GM21515 (cell line): ENCODE measurements at regions not wholly inside any gene's neighbourhood (a gene's known extent, or its start where the extent isn't known, plus 50 kb on each side); places are given as distances from the start of the nearest gene placed in this dataset.
"Not testable (repeated sequence)": the region's sequence is repeated elsewhere in the genome, so short reads cannot be mapped to it uniquely, and the experiment has no call there.

ENCODE experiments used
- ATAC-seq: cut with Tn5 transposase; IDR thresholded peaks from one replicate; pipeline ENCODE4 v1.9.1; 2021; ENCODE audit not compliant: unreplicated experiment

GRCh38 chrX:134045372-134045771 is 60.0 kb upstream of the GPC3 start:
- not testable (repeated sequence) for ATAC-seq

- ATAC-seq = not testable (repeated sequence)
Measured at GRCh38 chrX:134067107-134067506, 81.7 kb upstream of the GPC3 start.

GRCh38 chrX:134071899-134072298 is 86.5 kb upstream of the GPC3 start:
- ATAC-seq = not testable (repeated sequence)

GRCh38 chrX:134073341-134073740 is 87.9 kb upstream of the GPC3 start:
- no peak for ATAC-seq

DNA sequence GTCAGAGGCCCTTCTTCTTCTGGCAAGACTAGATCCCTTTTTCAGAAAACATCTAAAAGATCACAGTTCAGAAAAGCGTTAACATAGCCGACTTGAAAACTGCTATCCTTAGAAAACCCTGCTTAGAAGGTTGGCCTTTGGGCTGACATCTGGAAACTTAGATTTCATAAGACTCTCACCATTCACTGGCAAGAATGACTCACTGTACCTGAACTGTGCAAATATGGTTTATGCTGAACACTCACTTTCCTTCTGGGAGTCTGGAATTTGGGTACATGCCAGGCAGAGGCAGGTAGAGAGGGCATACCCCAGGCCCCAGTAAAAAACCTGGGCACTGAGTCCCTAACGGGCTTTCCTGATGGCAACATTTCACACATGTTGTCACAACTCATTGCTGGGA is 88.8 kb upstream of the GPC3 start:
- ATAC-seq = no peak

DNA sequence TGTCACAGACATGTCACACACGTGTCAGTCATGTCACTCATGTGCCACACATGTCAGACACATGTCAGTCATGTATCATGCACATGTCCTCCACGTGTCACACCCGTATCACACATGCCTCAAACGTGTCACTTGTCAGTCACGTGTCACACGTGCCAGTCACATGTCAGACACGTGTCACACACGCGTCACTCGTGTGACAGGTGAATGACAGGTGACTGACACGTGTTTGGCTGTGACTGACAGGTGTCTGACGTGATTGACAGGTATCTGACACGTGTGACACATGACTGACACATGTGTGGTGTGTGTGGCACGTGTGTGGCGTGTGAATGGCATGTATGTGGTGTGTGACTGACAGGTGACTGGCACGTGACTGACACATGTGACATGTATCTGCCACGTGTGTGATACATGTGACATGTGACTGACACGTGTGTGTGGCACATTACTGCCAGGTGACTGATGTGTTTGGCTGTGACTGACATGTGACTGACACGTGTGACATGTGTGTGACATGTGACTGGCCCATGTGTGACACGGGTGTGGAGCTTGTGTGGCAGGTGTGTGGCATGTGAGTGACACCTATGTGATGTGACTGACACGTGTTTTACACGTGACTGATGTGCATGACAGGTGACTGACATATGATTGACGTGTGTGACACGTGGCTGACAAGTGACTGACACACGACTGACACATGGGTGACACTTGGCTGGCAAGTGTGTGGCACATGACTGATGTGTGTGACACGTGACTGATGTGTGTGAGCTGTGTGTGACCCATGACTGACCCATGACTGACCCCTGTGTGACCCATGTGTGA is 90.7 kb upstream of the GPC3 start:
- ATAC-seq = no peak

DNA sequence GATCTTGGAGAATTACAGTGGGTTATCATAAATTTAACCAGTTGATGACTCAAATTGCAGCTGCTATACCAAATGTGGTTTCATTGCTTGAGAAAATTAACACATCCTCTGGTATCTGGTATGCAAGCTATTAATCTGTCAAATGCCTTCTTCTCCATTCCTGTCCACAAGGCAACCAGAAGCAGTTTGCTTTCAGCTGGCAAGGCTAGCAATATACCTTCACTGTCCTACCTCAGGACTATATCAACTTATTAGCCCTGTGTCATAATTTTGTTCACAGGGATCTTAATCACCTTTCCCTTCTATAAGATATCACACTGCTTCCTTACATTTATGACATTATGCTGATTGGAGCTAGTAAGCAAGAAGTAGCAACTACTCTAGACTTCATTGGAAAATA is 110.0 kb upstream of the GPC3 start:
- no peak for ATAC-seq

GRCh38 chrX:134101636-134102035 is 116.2 kb upstream of the GPC3 start:
- no peak for ATAC-seq

- no peak for ATAC-seq
Measured at GRCh38 chrX:134115270-134115669, 121.7 kb upstream of the CCDC160 start.

DNA sequence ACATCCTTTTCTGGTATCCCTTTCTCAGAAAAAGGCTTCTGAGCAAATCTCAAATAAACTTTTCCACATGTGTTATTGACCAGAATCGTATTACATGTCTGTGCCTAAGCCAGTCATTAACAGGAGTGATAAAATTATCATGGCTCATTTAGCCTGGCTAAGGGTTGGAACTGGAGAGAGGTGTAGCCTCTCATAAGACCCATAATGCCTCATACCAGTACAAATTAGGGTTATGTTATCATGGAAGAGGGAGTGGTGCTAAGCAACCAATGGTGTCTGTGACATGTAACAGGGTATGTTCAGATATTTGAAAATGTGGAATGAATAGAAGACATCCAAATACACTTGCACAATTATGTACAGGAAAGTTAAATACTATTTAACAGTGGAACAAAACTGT is 99.6 kb upstream of the CCDC160 start:
- ATAC-seq = no peak

DNA sequence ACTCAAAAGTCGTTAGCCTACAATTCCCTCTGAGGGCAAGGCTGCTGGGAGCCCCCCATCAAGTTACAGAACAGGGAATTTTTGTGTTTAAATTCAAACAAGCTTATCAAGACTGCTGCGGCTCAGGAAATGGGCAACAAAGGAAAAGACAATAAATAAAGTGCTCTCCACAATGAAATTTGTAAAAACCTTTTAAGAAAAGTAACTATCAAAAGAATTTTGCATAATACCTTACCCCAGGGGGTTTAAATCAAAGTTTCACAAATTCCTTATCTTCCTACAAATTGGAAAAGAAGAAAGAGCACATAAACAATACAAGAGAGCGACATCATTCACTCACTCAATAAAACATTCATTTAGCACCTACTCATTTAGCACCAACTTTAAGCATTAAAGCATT is 97.9 kb upstream of the CCDC160 start:
- ATAC-seq = no peak

- ATAC-seq = peak; percentile 78
Measured at GRCh38 chrX:134144231-134144630, 92.8 kb upstream of the CCDC160 start.

DNA sequence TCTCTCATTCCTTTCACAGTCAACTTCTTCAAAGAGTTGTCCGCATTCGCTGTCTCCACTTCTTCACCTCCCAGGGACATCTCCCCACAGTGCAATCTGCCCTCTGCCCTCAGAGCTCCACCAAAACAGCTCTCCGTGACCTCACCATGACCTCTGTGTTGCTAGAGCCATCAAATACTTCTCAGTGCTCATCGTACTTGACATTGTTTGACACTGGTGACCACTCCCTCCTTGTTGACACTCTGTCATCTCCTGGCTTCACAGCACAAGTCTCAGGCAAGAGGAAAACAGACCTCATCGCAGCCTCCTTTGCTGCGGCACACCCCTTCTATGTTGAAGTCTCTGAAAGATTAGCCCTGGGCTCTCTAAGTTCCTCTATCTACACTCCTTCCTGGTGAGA is 90.5 kb upstream of the CCDC160 start:
- ATAC-seq = no peak

GRCh38 chrX:134148172-134148692 is 88.8 kb upstream of the CCDC160 start:
- ATAC-seq = no peak

- ATAC-seq = no peak
Measured at GRCh38 chrX:134158821-134159512, 78.0 kb upstream of the CCDC160 start.

DNA sequence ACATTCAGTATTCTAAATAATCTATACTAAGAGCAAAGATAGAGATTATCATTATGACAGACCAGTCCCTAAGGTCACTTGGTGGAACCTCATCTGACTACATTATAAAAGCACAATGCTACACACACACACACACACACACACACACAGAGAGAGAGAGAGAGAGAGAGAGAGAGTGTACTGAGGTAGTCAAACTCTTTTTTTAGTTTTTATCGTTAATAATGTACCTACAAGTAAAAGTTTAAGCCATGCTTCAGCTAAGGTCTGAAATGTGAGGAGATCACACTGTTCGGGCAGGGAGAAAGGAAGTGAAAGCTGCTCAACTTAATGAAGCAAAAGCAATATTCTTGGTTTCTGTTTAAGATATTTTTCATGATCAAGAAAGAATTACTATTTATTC is 75.8 kb upstream of the CCDC160 start:
- peak; percentile 82 for ATAC-seq

GRCh38 chrX:134162032-134162431 is 75.0 kb upstream of the CCDC160 start:
- no peak for ATAC-seq

DNA sequence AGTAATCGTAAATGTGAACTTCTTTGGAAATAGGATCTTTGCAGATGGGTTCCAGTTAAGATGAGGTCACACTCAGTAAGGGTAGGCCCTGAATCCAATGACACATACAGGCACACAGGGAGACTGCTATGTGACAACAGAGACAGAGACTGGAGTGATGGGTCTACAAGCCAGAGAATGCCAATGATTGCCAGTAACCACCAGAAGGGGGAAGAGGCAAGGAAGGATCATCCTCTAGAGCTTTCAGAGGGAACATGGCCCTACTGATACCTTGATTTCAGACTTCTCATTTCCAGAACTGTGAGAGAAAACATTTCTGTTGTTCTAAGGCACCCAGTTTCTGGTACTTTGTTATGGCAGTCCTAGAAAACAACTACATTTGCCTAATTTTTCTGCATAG is 73.1 kb upstream of the CCDC160 start:
- ATAC-seq = no peak

GRCh38 chrX:134167591-134168203 is 69.3 kb upstream of the CCDC160 start:
- ATAC-seq = no peak

- no peak for ATAC-seq
Measured at GRCh38 chrX:134171661-134172587, 65.1 kb upstream of the CCDC160 start.
